Embryonic facial prominence (tissue), 1 donor: ENCODE measurements at regions not wholly inside any gene's neighbourhood (a gene's known extent, or its start where the extent isn't known, plus 50 kb on each side); places are given as distances from the start of the nearest gene placed in this dataset.
"Not testable (repeated sequence)": the region's sequence is repeated elsewhere in the genome, so short reads cannot be mapped to it uniquely, and the experiment has no call there.

Source experiments
- DNase-seq: peaks from one replicate; pipeline ENCODE4 v3.0.0-alpha.2; 2016; ENCODE audit errors: extremely low spot score

DNA sequence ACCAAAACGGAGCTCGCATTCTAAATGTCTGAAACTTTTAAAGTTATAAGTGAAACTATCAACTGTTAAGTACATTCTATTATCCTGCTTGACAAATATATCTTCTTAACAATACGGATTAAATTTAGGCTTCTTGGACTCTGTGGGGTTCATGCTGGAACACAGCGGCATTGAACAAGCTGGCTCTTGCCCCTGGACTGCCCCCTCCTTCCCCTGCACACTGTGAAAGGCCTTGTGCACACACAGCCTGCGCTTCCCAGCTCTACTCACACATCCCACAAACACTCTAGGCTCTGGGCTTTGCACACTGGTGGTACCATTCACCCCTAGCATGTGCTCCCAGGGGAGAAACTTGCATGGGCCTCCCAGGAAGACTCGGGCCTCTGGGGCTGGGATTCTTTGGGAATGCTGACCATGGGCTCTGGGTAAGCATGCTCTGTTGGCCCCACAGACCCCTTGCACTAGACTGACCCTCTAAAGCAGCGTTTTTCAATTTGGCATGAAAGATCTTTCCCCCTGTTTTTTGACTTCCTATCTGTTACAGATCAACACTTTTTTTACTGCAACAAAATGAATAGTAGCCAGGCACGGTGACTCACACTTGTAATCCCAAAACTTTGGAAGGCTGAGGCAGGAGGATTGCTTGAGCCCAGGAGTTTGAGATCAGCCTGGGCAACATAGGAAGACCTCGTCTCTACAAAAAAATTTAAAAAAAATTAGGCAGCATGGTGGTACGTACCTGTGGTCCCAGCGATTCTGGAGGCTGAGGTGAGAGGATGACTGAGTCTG is 96.2 kb upstream of the CPM start:
- DNase-seq = no peak

DNA sequence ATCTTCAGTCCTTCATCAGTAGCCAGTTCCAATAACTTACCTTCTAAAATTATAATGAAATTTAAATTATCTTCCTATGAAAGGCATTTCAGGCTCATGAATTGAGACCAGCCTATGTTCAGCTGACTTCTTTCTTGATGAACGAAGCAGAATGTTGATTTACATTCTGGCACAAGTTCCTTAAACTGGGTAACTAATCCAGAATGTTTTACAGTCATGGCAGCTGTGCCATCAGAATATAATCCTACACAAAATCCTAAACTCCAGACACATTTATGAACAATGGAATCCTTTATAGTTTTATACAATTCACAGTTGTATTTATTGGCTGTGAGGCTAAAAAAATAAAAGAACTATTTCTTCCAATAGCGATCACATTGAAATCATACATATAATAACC is 97.3 kb upstream of the CPM start:
- no peak for DNase-seq

DNA sequence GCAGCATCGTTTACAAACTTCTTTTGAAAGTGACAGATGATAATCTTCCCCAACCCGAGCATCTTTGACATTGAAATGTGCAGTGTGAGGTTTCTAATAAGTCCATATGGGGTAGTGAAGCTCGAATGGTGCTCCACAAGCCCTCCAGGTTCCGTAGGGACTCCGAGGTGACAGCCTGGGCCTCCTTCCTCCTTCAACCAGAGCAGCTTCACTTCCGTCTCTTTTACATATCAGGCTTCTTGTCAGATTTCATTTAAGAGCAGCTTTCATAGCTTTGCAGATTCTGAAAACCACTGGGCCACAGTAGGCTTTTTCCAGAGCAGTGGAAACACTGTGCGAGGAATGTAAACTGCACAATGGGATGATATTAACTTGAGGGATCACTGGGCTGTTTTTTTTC is 103.6 kb upstream of the CPM start:
- no peak for DNase-seq

DNA sequence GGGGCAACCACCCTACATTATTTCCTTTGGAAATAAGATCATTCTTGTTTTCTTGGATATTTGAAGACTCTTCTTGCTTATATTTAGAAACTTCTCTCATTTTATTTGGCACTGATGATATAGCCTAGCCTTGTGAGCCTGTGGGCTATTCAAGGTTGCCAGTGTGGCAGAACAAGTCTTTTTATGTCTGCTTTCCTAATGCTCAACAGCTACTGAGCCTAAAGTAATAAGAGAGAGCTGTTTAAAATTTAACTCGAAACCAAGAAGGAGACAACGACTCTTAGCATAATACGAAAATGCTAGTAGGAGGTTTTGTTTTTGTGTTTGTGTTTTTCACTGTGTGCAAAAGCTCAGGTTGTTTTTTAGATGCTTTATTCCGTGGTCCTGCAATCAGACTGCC is 104.0 kb upstream of the CPM start:
- no peak for DNase-seq

DNA sequence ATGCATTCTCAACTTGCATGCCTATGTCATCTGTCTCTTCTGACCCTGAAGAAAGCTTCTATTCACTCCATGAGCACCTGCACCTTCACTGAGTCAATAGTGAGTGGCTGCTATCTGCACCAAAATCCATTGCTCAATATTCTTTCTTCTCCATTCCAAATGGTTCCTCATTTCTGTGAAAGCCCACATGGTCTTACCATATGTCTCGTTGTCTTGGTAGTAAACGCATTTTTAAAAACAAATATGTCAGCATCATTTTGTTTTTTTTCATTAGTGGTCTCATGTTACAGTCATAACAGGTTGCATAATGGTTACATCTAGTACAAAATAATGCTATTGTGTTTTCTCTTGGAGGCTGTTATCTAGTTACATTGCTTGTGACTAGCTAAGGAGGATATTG is 106.9 kb upstream of the CPM start:
- DNase-seq = no peak

DNA sequence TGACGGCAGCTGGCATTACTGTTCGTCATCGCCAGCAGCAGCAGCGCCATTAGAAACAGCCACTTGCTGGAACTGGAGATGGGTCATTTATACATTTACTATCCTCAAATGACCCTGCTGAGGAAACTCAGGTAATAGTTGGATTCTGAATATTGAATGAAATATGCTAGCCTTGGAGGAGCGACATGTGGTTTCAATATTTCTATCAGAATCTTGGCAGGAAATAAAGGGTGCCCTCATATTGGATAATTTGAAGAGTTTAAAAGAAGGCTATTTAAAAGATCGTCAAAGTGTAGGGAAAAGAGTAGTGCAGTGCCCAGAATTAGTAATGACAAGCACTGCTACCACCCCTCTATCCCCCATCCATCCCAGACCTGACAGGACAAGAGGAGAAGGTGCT is 109.6 kb upstream of the CPM start:
- DNase-seq = no peak

DNA sequence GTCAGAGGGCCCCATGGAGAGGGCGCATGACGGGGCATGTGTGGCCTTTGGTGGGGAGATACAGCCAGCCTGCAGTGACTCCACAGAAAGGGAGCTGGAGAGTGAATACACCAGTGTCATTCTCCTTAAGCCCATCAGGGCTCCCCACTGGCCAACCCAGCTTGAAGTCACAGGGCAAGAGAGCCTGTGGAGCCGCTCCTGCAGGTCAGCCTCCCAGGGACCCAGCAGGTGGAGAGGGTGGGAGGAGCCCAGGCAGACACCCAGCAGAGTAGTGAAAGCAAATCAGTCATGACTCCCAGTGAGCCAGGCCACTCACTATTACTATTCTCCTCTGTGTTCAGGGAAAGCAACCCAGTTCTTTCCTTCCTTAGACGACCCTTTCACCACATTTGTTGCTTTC is 110.0 kb upstream of the CPM start:
- DNase-seq = no peak

DNA sequence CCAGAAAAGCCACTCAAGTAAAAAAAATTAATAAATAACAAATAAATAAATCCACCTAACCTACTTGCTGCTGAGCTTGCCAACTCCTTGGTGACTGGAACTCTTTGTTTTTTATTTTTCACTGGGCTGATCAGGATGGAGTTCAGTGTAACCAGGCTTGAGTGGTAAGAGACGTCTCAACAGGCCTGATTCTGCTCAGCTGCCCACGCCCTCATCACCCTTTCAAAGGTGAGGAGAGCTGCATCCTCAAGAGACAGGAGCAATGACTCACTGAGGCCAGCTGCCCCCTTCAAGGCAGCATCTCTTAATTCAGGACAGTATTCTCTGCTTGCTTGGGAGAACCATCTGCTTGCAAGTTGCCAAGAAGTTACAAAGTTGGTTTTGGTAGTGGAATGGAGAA is 111.9 kb upstream of the CPM start:
- no peak for DNase-seq

DNA sequence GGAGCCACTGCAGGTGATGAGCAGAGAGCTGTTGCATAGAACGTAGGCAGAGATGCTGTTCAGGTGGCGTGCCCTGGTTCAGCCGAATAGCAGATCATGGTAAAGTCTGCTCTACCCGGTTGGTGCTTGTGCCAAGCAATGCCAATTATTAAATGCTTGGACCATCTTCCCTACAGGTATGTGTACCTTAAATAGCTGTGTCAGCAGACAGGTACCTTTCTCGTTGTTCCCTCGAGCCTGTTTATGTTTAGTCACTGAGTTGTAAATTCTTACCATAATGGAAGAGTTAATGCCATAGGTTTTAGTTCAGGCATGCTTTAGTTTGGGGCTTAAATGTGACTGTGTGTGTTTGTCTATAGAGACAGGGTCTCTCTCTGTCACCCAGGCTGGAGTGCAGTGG is 112.5 kb upstream of the CPM start:
- DNase-seq = no peak

DNA sequence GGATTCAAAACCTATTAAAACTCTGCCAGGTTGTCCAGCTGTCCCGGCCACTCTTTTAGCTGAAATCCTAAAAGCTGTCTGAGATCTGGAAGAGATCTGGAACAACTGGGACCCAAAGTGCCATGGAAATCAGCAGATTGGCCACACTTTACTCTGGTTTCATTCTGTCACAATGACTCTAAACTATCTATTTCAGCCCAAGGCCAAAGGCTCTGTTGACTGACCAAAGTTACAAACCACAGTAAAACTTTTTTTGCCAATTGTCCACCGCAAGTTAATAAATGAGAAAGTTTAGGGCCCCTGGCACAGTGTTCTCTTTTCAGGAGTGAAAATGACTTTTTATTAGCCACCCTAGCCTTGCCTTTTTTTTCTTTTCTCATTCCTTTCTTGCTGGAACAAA is 113.4 kb upstream of the CPM start:
- DNase-seq = no peak

DNA sequence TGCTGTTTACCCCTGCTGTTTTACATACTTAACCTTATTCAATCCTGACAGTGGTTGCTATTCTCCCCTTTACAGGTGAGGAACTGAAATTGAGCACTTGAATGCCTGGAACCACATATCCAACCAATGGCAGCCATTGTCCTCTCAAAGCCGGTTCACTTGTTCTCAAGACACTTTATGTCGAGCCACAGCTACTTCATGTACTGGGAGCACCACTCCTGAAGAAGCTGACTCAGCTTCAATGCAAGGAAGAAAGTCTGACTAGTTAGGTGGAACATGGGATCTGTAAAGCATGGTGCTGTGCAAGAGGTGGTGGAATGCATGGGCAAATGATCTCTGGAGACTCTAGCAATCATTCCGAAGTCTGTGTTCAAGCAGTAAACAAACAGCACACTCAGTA is 113.9 kb upstream of the CPM start:
- DNase-seq = no peak

DNA sequence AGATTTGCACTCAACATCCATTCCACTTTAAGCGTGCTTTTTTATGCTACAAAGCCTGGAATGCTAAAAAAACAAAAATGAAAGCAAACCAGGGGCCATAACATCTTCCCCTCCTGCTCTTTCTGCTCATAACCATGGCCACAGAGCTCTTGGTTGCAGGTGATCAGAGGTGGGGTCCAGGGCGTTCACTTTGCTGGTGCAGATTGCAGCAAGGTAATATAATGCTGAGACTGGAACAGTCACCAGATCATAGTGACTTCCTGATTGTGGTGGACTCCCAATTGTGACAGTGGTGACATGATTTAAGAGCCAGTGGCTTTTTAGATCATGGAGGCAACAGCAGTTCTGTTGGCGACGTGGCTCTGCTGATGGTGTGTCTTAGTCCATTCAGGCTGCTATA is 115.0 kb upstream of the CPM start:
- DNase-seq = no peak

DNA sequence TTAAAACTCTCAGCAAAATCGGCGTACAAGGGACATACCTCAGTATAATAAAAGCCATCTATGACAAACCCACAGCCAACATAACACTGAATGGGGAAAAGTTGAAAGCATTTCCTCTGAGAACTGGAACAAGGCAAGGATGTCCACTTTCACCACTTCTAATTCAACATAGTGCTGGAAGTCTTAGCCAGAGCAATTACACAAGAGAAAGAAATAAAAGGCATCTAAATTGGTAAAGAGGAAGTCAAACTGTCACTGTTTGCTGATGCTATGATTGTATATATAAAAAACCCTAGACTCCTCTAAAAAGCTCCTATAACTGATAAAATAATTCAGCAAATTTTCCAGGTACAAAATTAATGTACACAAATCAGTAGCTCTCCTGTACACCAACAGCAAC is 116.9 kb upstream of the CPM start:
- DNase-seq = not testable (repeated sequence)

DNA sequence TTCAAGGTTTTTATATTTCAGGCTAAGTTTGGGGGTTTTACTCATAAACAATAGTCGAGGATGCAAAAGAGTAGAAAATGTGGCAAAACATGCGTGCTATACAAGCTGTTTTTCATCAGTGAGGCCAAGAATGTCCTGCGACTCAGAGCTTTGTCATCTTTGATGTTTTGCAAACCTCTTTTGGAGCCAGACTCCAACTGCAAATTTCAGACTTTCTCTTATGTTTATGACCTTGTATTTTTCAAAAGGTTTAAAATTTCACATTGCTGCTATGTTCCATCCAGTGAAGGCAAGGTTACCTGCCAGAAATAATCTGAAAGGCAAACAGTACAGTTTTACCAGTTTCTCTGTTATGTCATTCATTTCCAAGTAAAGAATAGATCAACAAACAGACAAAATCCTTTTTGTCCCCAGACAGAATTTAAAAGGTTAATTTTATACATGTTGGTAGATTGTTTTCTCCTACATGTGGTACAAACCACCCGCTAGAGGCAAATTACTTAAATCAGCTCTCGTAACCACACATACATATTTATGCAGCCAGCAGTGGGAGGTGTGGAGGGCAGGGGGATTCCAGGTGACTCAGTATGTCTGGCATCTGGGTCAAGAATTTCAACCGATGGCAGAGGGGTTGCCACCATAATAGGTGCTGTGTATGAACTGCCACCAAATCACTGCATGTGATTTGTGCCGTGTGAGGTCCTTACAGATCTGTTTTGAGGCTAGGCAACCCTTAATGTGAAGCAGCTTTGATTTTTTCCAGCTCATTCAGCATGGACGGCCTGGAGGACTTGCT is 119.8 kb upstream of the CPM start:
- DNase-seq = peak; percentile 39

DNA sequence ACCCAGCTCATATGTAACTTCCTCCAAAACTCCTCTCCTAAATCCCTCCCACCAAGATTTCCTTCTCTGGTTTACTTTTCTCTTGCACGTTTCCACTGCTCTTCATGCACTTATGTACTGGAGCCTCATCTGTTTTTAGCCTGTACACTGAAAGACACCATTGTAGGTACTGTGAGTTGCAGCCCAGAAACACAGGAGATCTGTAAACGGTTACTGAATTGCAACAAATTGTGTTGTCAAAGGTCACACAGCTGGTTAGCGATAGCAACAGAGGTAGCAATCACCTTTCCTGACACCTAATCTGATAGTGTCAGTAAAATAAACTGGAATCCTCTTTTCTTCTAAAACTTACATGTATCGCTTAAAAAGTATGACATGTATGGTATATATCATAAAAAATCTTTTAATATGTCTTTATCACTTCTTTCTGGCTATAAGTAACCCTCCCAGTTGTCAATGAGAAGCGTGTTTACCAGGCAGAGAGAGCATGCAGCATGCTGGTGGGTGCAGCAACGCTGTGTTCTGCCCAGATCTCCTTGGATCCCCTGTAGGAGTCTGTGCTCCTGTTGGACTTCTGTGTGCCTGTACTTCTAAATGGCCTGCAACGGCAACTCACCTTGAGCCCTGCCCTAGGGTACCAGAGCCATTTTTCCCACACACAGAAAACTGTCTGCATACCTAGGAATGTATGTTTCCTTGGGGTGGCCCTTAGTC is 121.5 kb upstream of the CPM start:
- DNase-seq = no peak

DNA sequence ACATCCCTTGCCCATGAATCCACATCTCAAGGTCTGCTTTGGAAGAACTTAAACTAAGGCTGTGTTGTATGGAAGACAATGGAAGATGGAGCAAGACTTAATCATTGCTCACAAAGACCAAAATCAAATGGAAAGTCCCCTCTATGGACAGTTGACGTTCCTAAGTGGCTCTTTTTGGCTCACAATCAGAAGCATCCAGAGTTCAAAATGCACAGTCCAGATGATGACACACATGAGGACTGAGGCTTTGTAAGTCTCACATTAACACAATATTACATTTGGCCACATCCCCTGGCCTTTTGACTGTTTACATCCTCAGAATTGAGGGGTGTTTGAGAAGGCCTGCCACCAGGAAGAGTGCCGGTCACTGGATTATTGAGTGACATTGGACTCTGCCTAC is 122.3 kb upstream of the CPM start:
- DNase-seq = no peak

DNA sequence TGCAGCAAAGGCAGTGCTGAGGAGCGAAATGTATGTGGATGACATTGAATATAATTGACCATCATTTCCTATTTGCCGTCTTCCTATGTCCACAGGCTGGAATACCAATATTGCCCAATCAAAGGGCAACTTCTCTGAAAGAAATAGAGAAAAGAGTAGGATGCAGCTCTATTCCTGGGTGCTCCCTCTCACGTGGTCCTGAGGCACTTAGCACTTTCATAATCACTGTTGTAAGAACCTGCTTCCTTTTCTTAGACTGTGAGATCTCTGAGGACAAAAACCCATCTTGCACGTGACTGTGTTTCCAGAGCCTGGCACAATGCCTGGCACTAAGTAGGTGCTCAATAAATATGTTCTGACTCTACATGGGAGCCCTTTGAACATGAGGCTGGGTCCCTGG is 122.7 kb upstream of the CPM start:
- DNase-seq = no peak

DNA sequence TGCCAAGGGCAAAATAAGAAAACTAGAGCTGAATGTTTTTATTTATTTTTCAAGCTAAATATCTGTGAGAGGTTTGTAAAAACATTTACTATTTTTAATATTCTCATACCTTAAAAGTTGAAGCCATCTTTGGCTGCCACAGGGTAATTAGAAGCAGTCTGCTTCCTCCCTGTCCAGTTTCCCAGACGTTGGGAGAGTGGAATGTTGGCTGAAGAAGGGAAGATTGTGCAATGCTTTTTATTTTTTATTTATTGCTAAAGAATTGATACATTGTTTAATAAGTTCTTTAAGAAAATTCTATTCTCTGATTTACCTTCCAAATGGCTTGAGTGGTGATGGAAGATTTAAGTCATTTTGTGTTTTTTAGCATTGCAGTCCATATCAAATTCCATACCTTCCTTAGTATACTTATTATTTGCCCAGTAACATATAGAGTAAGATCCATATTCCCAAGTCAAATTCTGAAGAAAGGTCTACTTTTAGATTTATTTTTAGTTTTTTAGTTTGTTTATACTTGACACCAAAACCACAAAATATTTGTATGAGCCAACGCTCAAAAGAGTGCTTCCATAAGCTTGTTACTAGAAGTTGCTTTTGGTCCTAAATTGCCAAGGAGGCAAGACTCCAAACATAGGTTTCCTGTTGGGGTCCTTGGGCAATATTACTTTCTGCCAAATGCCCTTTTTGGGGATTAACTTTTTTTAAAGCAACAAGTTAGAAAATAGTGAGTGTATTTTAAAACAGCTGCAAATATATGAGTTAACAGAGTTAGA is 124.0 kb upstream of the CPM start:
- DNase-seq = no peak

DNA sequence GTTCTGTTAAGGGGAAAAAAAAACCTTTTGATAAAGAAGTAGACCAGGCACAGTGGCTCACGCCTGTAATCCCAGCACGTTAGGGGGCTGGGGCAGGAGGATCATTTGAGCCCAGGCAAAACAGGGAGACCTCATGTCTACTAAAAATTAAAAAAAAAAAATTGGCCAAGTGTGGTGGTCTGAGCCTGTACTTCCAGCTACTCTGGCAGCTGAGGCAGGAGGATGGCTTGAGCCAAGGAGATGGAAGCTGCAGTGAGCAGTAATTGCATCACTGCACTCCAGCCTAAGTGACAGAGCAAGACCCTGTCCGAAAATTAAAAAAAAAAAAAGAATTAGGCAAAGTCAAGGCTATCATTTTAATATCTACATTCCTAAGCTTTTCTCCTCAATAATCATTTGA is 124.8 kb upstream of the CPM start:
- no peak for DNase-seq

DNA sequence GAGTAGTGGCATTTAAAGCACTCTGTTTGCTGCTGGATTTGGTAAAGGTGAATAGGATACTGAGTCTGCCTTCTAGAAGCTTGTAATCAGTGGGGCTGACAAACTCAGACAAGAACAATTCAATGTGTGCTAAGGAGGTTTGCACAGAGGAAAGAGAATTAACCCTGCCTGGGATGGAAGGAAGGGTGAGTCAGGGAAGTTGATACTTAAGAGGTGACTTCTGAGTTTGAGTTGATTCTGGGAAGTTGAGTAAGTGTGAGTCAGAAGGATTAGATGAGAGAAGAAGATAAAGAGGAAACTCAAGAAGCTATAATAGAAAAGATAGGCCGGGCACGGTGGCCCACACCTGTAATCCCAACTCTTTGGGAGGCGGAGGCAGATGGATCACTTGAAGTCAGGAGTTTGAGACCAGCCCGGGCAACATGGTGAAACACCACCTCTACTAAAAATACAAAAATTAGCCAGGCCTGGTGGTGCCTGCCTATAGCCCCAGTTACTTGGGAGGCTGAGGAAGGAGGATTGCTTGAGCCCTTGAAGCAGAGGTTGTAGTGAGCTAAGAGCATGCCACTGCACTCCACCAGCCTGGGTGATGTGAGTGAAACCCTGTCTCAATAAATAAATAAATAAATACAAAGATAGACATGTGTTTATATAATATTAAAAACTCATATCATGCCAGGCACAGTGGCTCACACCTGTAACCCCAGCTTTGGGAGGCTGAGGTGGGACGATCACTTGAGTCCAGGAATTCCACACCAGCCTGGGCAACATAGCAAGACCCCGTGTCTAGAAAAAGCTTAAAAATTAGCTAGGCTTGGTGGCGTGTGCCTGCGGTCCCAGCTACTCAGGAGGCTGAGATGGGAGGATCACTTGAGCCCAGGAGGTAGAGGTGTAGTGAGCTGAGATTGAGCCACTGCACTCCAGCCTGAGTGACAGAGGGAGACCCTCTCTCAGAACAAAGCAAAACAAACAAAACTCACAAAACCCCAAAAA is 126.8 kb upstream of the CPM start:
- DNase-seq = no peak

DNA sequence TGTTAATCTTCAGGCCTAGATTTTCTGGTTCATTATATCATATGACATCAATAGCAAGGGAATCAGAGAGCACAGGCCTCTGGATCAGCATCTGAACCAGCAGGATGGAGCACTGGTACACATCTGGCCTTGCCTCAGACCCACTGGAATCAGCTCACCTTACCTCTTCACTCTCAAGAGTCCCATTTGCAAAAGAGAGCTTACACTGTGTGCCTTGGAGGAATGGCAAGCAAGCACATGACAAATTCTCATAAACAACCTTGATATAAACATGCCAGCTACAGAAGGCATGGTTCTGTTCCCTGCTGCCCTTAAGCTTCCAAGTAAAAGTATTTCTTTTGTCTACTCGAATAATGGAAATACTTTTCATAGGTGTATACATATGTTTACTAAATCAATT is 128.6 kb upstream of the CPM start:
- no peak for DNase-seq
